WTC11 (cell line): ENCODE measurements at regions not wholly inside any gene's neighbourhood (a gene's known extent, or its start where the extent isn't known, plus 50 kb on each side); places are given as distances from the start of the nearest gene placed in this dataset.

Source experiments
- ATAC-seq: fragments of 200-7000 bp; cut with Tn5 transposase; 2 replicates; pipeline ENCODE4 v1.10.0; 2021; ENCODE audit warnings: mild to moderate bottlenecking, moderate library complexity
- CTCF ChIA-PET: fragments of 300-600 bp; sonication (Branson Sonifier 250); formaldehyde crosslinking; loops from one replicate; lab custom pipeline; 2021; ENCODE audit warnings: antibody characterized with exemption; lab: Charles Lee
- POLR2A ChIA-PET: fragments of 350-600 bp; sonication (Branson Sonifier 250); formaldehyde crosslinking; loops from one replicate; lab custom pipeline; 2021; ENCODE audit warnings: antibody characterized with exemption; lab: Charles Lee
- DNase-seq: peaks from one replicate; pipeline ENCODE4 v3.0.0; 2021; ENCODE audit warnings: low spot score
- H3K27ac Mint-ChIP-seq: 2 replicates; pipeline ENCODE4 v1.8.0; 2021; ENCODE audit warnings: mixed read lengths
- H3K27me3 Mint-ChIP-seq: 2 replicates; pipeline ENCODE4 v1.8.0; 2021; ENCODE audit warnings: low read depth, mild to moderate bottlenecking, moderate library complexity, mixed read lengths
- H3K36me3 Mint-ChIP-seq: 2 replicates; pipeline ENCODE4 v1.8.0; 2021; ENCODE audit warnings: mixed read lengths
- H3K4me1 Mint-ChIP-seq: 2 replicates; pipeline ENCODE4 v1.8.0; 2022; ENCODE audit warnings: mixed read lengths
- H3K4me3 Mint-ChIP-seq: 2 replicates; pipeline ENCODE4 v1.8.0; 2021; ENCODE audit warnings: mild to moderate bottlenecking, moderate library complexity, mixed read lengths
- H3K9me3 Mint-ChIP-seq: 2 replicates; pipeline ENCODE4 v1.8.0; 2021; ENCODE audit warnings: mixed read lengths
- AFF4 ChIP-seq: sonication (generic); formaldehyde crosslinking; IDR thresholded peaks from 2 replicates; pipeline ENCODE4 v1.8.1; 2023; ENCODE audit warnings: mild to moderate bottlenecking, missing genetic modification reagents, borderline replicate concordance
- ATF6 ChIP-seq: sonication (generic); formaldehyde crosslinking; IDR thresholded peaks from 2 replicates; pipeline ENCODE4 v1.8.1; 2023; ENCODE audit warnings: mild to moderate bottlenecking, missing genetic modification reagents
- CREB1 ChIP-seq: sonication (generic); formaldehyde crosslinking; IDR thresholded peaks from 2 replicates; pipeline ENCODE4 v1.8.0; 2023; ENCODE audit warnings: mild to moderate bottlenecking, missing genetic modification reagents
- FOXJ3 ChIP-seq: sonication (generic); formaldehyde crosslinking; IDR thresholded peaks from 2 replicates; pipeline ENCODE4 v1.9.0; 2021; ENCODE audit warnings: missing genetic modification reagents, mild to moderate bottlenecking, borderline replicate concordance
- FOXK1 ChIP-seq: sonication (generic); formaldehyde crosslinking; IDR thresholded peaks from 2 replicates; pipeline ENCODE4 v1.8.0; 2022; ENCODE audit warnings: mild to moderate bottlenecking, moderate library complexity, missing genetic modification reagents
- NR1H2 ChIP-seq: sonication (generic); formaldehyde crosslinking; IDR thresholded peaks from 2 replicates; pipeline ENCODE4 v1.9.0; 2021; ENCODE audit warnings: mild to moderate bottlenecking, moderate library complexity, missing genetic modification reagents
- NR3C1 ChIP-seq: sonication (generic); formaldehyde crosslinking; conservative IDR thresholded peaks from 2 replicates; pipeline ENCODE4 v1.8.1; 2023; ENCODE audit warnings: low read depth, mild to moderate bottlenecking, missing genetic modification reagents
- TCF7 ChIP-seq: sonication (generic); formaldehyde crosslinking; IDR thresholded peaks from 2 replicates; pipeline ENCODE4 v1.8.0; 2022; ENCODE audit warnings: mild to moderate bottlenecking, low read depth, missing genetic modification reagents, moderate library complexity
- USF1 ChIP-seq: sonication (generic); formaldehyde crosslinking; IDR thresholded peaks from 2 replicates; pipeline ENCODE4 v1.8.0; 2022; ENCODE audit warnings: mild to moderate bottlenecking, missing genetic modification reagents
- ZBTB21 ChIP-seq: sonication (generic); formaldehyde crosslinking; IDR thresholded peaks from 2 replicates; pipeline ENCODE4 v1.8.1; 2023; ENCODE audit warnings: mild to moderate bottlenecking, missing genetic modification reagents, borderline replicate concordance
- ZNF671 ChIP-seq: fragments of 250-450 bp; sonication (Bioruptor Pico); IDR thresholded peaks from 2 replicates; pipeline ENCODE4 v1.8.0; 2021; ENCODE audit warnings: mild to moderate bottlenecking
- TF ChIP-seq, protein P1 (sequence below): sonication (generic); formaldehyde crosslinking; IDR thresholded peaks from 2 replicates; pipeline ENCODE4 v1.8.1; 2022; ENCODE audit warnings: mild to moderate bottlenecking, missing genetic modification reagents, moderate library complexity, borderline replicate concordance
- TF ChIP-seq, protein P2 (sequence below): sonication (generic); formaldehyde crosslinking; IDR thresholded peaks from 2 replicates; pipeline ENCODE4 v1.8.1; 2022; ENCODE audit warnings: mild to moderate bottlenecking, moderate library complexity, missing genetic modification reagents
- TF ChIP-seq, protein P3 (sequence below): fragments of 250-450 bp; sonication (Bioruptor Pico); IDR thresholded peaks from 2 replicates; pipeline ENCODE4 v1.9.0; 2021; ENCODE audit warnings: mild to moderate bottlenecking
- TF ChIP-seq, protein P4 (sequence below): fragments of 250-450 bp; sonication (Bioruptor Pico); IDR thresholded peaks from 2 replicates; pipeline ENCODE4 v1.9.0; 2021; ENCODE audit warnings: mild to moderate bottlenecking

- POLR2A ChIA-PET = no interaction called here
- Mint-ChIP-seq H3K36me3 (peaks cover 24% of the 10 kb centered on the region), H3K27ac (no peak overlapping the region), H3K27me3 (peaks cover 6% of the 10 kb centered on the region), H3K4me1 (peaks cover 13% of the 10 kb centered on the region), H3K4me3 (no peak overlapping the region), H3K9me3 (peaks cover 29% of the 10 kb centered on the region)
- CTCF ChIA-PET = no interaction called here
- DNase-seq = no peak
- TF ChIP-seq CREB1 (CRISPR knock-in tag) (no peak), USF1 (no peak), FOXJ3 (CRISPR knock-in tag) (no peak), NR3C1 (no peak), ZBTB21 (CRISPR knock-in tag) (no peak), ZNF671 (CRISPR knock-in tag) (no peak)
- TF ChIP-seq, protein P1, sequence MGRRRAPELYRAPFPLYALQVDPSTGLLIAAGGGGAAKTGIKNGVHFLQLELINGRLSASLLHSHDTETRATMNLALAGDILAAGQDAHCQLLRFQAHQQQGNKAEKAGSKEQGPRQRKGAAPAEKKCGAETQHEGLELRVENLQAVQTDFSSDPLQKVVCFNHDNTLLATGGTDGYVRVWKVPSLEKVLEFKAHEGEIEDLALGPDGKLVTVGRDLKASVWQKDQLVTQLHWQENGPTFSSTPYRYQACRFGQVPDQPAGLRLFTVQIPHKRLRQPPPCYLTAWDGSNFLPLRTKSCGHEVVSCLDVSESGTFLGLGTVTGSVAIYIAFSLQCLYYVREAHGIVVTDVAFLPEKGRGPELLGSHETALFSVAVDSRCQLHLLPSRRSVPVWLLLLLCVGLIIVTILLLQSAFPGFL (CRISPR knock-in tag) = no peak
- TF ChIP-seq, protein P2, sequence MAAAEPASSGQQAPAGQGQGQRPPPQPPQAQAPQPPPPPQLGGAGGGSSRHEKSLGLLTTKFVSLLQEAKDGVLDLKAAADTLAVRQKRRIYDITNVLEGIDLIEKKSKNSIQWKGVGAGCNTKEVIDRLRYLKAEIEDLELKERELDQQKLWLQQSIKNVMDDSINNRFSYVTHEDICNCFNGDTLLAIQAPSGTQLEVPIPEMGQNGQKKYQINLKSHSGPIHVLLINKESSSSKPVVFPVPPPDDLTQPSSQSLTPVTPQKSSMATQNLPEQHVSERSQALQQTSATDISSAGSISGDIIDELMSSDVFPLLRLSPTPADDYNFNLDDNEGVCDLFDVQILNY = no peak
- no peak for ATAC-seq
These were observed 102.6 kb downstream of the LHFPL1 start for GRCh38 chrX:112577146-112577545.

DNA sequence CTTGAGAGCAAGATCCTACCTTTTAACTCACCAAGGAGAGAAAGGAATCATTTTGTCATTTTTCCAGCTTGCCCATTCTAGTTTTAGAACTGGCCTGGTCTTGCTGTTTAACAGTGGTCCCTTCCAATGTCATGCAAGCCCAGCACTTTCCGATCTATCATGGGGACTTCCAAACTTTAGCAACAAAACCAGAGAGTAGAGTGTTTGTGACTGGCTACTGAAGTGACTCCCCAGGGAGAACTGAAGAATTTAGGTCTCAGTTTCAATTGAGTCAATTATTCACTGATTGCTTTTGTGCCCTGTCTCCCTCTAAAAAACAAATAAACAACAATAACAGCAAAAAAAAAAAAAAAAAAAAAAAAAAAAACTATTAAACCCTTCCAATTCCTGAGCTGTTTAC is 108.3 kb downstream of the LHFPL1 start:
- CTCF ChIA-PET = no interaction called here
- ATAC-seq = no peak
- POLR2A ChIA-PET = no interaction called here

GRCh38 chrX:112555831-112556230 is 123.9 kb downstream of the LHFPL1 start:
- Mint-ChIP-seq H3K4me1 (peaks cover 8% of the 10 kb centered on the region), H3K9me3 (peaks cover 21% of the 10 kb centered on the region), H3K27me3 (peaks cover 7% of the 10 kb centered on the region; the same call in 1 of the 2 replicates), H3K4me3 (no peak overlapping the region), H3K27ac (no peak overlapping the region), H3K36me3 (peaks cover 11% of the 10 kb centered on the region; the same call in 1 of the 2 replicates)
- ChIA-PET POLR2A (no interaction called here), CTCF (no interaction called here)
- ATAC-seq (no peak), DNase-seq (no peak)
- no peak for TF ChIP-seq CREB1 (CRISPR knock-in tag)
- no peak for TF ChIP-seq AFF4 (CRISPR knock-in tag)
- TF ChIP-seq, protein P3, sequence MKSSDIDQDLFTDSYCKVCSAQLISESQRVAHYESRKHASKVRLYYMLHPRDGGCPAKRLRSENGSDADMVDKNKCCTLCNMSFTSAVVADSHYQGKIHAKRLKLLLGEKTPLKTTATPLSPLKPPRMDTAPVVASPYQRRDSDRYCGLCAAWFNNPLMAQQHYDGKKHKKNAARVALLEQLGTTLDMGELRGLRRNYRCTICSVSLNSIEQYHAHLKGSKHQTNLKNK (CRISPR knock-in tag) = no peak
- no peak for TF ChIP-seq TCF7 (CRISPR knock-in tag)
- no peak for TF ChIP-seq NR1H2
- TF ChIP-seq, protein P4, sequence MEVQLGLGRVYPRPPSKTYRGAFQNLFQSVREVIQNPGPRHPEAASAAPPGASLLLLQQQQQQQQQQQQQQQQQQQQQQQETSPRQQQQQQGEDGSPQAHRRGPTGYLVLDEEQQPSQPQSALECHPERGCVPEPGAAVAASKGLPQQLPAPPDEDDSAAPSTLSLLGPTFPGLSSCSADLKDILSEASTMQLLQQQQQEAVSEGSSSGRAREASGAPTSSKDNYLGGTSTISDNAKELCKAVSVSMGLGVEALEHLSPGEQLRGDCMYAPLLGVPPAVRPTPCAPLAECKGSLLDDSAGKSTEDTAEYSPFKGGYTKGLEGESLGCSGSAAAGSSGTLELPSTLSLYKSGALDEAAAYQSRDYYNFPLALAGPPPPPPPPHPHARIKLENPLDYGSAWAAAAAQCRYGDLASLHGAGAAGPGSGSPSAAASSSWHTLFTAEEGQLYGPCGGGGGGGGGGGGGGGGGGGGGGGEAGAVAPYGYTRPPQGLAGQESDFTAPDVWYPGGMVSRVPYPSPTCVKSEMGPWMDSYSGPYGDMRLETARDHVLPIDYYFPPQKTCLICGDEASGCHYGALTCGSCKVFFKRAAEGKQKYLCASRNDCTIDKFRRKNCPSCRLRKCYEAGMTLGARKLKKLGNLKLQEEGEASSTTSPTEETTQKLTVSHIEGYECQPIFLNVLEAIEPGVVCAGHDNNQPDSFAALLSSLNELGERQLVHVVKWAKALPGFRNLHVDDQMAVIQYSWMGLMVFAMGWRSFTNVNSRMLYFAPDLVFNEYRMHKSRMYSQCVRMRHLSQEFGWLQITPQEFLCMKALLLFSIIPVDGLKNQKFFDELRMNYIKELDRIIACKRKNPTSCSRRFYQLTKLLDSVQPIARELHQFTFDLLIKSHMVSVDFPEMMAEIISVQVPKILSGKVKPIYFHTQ (CRISPR knock-in tag) = no peak
- no peak for TF ChIP-seq FOXK1 (CRISPR knock-in tag)
- no peak for TF ChIP-seq ATF6

More for the DNA sequence above, 108.3 kb downstream of the LHFPL1 start:
- peak overlapping the region; percentile 32; the same call in 1 of the 2 replicates for H3K4me3 Mint-ChIP-seq
- peaks cover 17% of the 10 kb centered on the region for H3K36me3 Mint-ChIP-seq
- DNase-seq = no peak
- peaks cover 17% of the 10 kb centered on the region for H3K9me3 Mint-ChIP-seq
- peak overlapping the region; percentile 94 for H3K27ac Mint-ChIP-seq
- peaks cover 29% of the 10 kb centered on the region for H3K4me1 Mint-ChIP-seq
- peaks cover 7% of the 10 kb centered on the region for H3K27me3 Mint-ChIP-seq
- TF ChIP-seq, protein P4 (CRISPR knock-in tag) = no peak
